DND-41 (cell line): ENCODE measurements at regions not wholly inside any gene's neighbourhood (a gene's known extent, or its start where the extent isn't known, plus 50 kb on each side); places are given as distances from the start of the nearest gene placed in this dataset.

Source experiments
- ATAC-seq: fragments of 200-7000 bp; cut with Tn5 transposase; 3 replicates; pipeline ENCODE4 v1.9.1; 2021; ENCODE audit warnings: low read depth; ENCODE audit not compliant: insufficient read depth
- DNase-seq: peaks from one replicate; pipeline ENCODE4 v3.0.0-alpha.2; 2020
- H2AFZ ChIP-seq: 2 replicates; pipeline ENCODE4 v1.6.0; 2012; ENCODE audit warnings: low read depth, low read length
- H3K27ac ChIP-seq: 2 replicates; pipeline ENCODE4 v1.5.1; 2012; ENCODE audit warnings: low read length, inconsistent platforms
- H3K27me3 ChIP-seq: fragments of 200-600 bp; sonication (generic); 2 replicates; pipeline ENCODE4 v1.6.0; 2012; ENCODE audit warnings: low read length, mild to moderate bottlenecking, inconsistent platforms; ENCODE audit not compliant: insufficient read depth, poor library complexity
- H3K36me3 ChIP-seq: 2 replicates; pipeline ENCODE4 v1.5.1; 2012; ENCODE audit warnings: low read length, inconsistent platforms; ENCODE audit not compliant: insufficient read depth
- H3K4me1 ChIP-seq: 2 replicates; pipeline ENCODE4 v1.5.1; 2012; ENCODE audit warnings: mild to moderate bottlenecking, low read length; ENCODE audit not compliant: insufficient read depth
- H3K4me2 ChIP-seq: 2 replicates; pipeline ENCODE4 v1.6.0; 2012; ENCODE audit warnings: mild to moderate bottlenecking, moderate library complexity, low read length, inconsistent platforms; ENCODE audit not compliant: insufficient read depth
- H3K4me3 ChIP-seq, 2 experiments: fragments of 200-600 bp in 1 of 2; shearing (Covaris generic) in 1 of 2; 2 replicates each; pipeline ENCODE4 v1.5.1; 2012 to 2016; ENCODE audit warnings: inconsistent platforms in 2 of 2, low read length in 2 of 2, mild to moderate bottlenecking in 2 of 2, low read depth in 1 of 2, moderate library complexity in 1 of 2
- H3K79me2 ChIP-seq: 2 replicates; pipeline ENCODE4 v1.6.0; 2012; ENCODE audit warnings: low read length, inconsistent platforms; ENCODE audit not compliant: insufficient read depth
- H3K9ac ChIP-seq: 2 replicates; pipeline ENCODE4 v1.6.0; 2012; ENCODE audit warnings: low read depth, mild to moderate bottlenecking, inconsistent platforms, low read length, moderate library complexity
- H3K9me3 ChIP-seq: 2 replicates; pipeline ENCODE4 v1.5.1; 2012; ENCODE audit warnings: low read length, moderate library complexity, mild to moderate bottlenecking, inconsistent platforms; ENCODE audit not compliant: insufficient read depth, severe bottlenecking
- H4K20me1 ChIP-seq: 2 replicates; pipeline ENCODE4 v1.6.0; 2012; ENCODE audit warnings: low read length; ENCODE audit not compliant: insufficient read depth
- EZH2 ChIP-seq: IDR thresholded peaks from 3 replicates; pipeline ENCODE4 v1.6.1; 2012; ENCODE audit warnings: borderline replicate concordance, low read depth, mild to moderate bottlenecking, moderate library complexity, low read length, inconsistent platforms; ENCODE audit not compliant: severe bottlenecking
- TF ChIP-seq, protein P1 (sequence below): IDR thresholded peaks from 2 replicates; pipeline ENCODE4 v1.5.1; 2012; ENCODE audit warnings: borderline replicate concordance, low read length, moderate library complexity, mild to moderate bottlenecking; ENCODE audit not compliant: poor library complexity, severe bottlenecking; ENCODE audit errors: extremely low read depth

- H3K79me2 ChIP-seq: no peaks in the 10 kb centered on the region
- no peak overlapping the region for H3K4me3 ChIP-seq
- H3K9ac ChIP-seq: no peak overlapping the region
- ATAC-seq (no peak), DNase-seq (no peak)
- no peak overlapping the region for H2AFZ ChIP-seq
- H3K9me3 ChIP-seq: no peaks in the 10 kb centered on the region
- TF ChIP-seq, protein P1, sequence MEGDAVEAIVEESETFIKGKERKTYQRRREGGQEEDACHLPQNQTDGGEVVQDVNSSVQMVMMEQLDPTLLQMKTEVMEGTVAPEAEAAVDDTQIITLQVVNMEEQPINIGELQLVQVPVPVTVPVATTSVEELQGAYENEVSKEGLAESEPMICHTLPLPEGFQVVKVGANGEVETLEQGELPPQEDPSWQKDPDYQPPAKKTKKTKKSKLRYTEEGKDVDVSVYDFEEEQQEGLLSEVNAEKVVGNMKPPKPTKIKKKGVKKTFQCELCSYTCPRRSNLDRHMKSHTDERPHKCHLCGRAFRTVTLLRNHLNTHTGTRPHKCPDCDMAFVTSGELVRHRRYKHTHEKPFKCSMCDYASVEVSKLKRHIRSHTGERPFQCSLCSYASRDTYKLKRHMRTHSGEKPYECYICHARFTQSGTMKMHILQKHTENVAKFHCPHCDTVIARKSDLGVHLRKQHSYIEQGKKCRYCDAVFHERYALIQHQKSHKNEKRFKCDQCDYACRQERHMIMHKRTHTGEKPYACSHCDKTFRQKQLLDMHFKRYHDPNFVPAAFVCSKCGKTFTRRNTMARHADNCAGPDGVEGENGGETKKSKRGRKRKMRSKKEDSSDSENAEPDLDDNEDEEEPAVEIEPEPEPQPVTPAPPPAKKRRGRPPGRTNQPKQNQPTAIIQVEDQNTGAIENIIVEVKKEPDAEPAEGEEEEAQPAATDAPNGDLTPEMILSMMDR: no peak
- TF ChIP-seq EZH2: no peak
- no peaks in the 10 kb centered on the region for H3K27me3 ChIP-seq
- H3K27ac ChIP-seq: no peak overlapping the region
- H3K36me3 ChIP-seq: no peaks in the 10 kb centered on the region
- no peaks in the 10 kb centered on the region for H4K20me1 ChIP-seq
- H3K4me1 ChIP-seq: no peaks in the 10 kb centered on the region
- H3K4me2 ChIP-seq: no peak overlapping the region
Measured at GRCh38 chr17:12489325-12489724, 176.4 kb upstream of the MYOCD start.

GRCh38 chr17:12492450-12492849 is 173.2 kb upstream of the MYOCD start:
- ATAC-seq (no peak), DNase-seq (no peak)
- H3K9ac ChIP-seq: no peak overlapping the region
- no peaks in the 10 kb centered on the region for H3K36me3 ChIP-seq
- no peaks in the 10 kb centered on the region for H4K20me1 ChIP-seq
- no peaks in the 10 kb centered on the region for H3K4me1 ChIP-seq
- no peak overlapping the region for H3K4me3 ChIP-seq
- H3K79me2 ChIP-seq: no peaks in the 10 kb centered on the region
- TF ChIP-seq EZH2: no peak
- TF ChIP-seq, protein P1: no peak
- no peak overlapping the region for H3K27ac ChIP-seq
- H3K9me3 ChIP-seq: no peaks in the 10 kb centered on the region
- no peak overlapping the region for H3K4me2 ChIP-seq
- H3K27me3 ChIP-seq: no peaks in the 10 kb centered on the region
- H2AFZ ChIP-seq: no peak overlapping the region

DNA sequence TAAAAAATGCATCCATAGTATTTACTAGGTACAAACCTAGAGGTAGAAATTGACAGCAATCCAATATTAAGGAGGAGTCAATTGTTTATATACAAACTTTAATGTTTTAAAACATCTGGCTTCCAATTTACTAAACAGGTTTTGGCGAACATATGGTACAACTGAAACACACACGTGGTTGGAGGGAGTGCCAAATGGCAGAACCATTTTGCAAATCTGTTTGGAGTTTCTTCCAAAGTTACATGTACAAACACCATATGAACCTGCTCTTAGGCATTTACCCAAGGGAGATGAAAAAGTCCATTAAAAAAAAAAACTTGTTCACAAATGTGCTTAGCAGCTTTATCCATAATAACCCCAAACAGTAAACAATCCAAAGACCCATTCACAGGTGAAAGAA is 159.8 kb upstream of the MYOCD start:
- ATAC-seq (no peak), DNase-seq (no peak)
- no peak overlapping the region for H3K27ac ChIP-seq

More for the DNA sequence above, 159.8 kb upstream of the MYOCD start:
- H3K4me1 ChIP-seq: no peaks in the 10 kb centered on the region
- no peak overlapping the region for H3K4me2 ChIP-seq
- no peak overlapping the region for H3K4me3 ChIP-seq
- H3K79me2 ChIP-seq: no peaks in the 10 kb centered on the region
- H3K9ac ChIP-seq: no peak overlapping the region
- H3K27me3 ChIP-seq: no peaks in the 10 kb centered on the region
- no peaks in the 10 kb centered on the region for H3K9me3 ChIP-seq
- H3K36me3 ChIP-seq: no peaks in the 10 kb centered on the region
- TF ChIP-seq EZH2: no peak
- TF ChIP-seq, protein P1: no peak
- no peaks in the 10 kb centered on the region for H4K20me1 ChIP-seq
- H2AFZ ChIP-seq: no peak overlapping the region
